ENCODE measurements at regions not wholly inside any gene's neighbourhood (a gene's known extent, or its start where the extent isn't known, plus 50 kb on each side); places are given as distances from the start of the nearest gene placed in this dataset.

DNA sequence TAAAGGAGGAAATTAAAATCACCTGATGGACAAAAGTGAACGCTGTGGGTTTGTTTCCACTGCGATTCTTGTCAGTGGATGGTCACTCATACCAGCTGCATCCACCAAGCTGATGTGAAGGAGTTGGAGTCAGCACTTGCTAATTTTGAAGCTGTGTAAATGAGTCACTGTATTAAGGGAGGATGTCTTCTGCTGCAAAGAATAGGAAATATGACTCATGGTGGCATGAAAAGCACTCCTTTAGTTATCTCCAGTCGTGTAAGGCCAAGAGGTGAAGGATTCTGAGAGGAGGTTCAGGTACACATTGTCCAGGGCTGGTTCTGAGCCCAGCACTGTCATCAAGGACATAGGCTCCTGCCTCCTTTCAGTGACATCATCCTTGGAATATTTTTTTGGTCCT lies 71.7 kb upstream of the SKOR2 start:
- DNase-seq (ENCODE audit: insufficient read length, low spot score): peak; percentile 57
- no peak for TF ChIP-seq POLR2A (IDR thresholded peaks at IDR 0.05; ENCODE audit: low read depth, low read length)
- peak; percentile 86 for FAIRE-seq

DNA sequence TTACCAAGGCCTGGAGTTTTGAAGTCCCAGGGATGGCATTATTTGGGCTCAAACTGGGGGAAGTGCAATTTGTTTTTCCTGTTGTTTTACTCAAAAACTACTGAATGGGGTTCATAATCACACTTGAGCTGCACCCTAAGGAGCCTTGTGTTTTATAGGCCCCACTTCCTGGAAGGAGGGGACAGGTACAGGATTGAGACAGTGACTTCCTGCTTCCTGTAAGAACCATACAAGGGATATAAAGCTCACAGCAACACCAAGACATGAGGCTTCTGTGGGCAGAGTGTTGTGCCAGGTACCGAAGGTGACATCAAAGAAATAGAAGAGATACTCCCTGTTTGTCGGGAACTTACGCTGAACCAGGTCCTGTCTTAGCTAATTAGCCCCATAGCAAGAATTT lies 70.4 kb upstream of the SKOR2 start:
- no peak for DNase-seq (ENCODE audit: insufficient read length, low spot score)

GRCh38 chr18:47317824-47318508 lies 66.5 kb upstream of the SKOR2 start:
- DNase-seq (ENCODE audit: insufficient read length, low spot score) (no peak), FAIRE-seq (no peak)
- TF ChIP-seq POLR2A (IDR thresholded peaks at IDR 0.05; ENCODE audit: low read depth, low read length): no peak

More for the DNA sequence above, 70.4 kb upstream of the SKOR2 start:
- no peak for FAIRE-seq
- TF ChIP-seq POLR2A (IDR thresholded peaks at IDR 0.05; ENCODE audit: low read depth, low read length): no peak

DNA sequence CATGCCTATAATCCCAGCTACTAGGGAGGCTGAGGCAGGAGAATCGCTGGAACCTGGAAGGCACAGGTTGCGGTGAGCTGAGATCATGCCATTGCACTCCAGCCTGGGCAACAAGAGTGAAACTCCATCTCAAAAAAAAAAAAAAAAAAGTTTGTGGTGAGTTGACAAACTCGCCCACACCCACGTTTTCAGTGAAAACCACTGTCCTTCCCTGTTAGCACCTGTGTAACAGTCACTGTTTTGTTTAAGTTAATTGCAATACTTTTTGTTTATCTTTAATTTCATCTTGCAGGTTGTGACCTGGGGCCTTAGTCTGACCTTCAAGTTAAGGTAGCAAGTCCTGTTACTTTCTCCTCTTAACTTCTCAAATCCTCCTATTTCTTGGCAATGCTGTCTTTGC lies 65.5 kb upstream of the SKOR2 start:
- no peak for FAIRE-seq
- TF ChIP-seq POLR2A (IDR thresholded peaks at IDR 0.05; ENCODE audit: low read depth, low read length): no peak
- DNase-seq (ENCODE audit: insufficient read length, low spot score): no peak

GRCh38 chr18:47313901-47314300 lies 62.4 kb upstream of the SKOR2 start:
- DNase-seq (ENCODE audit: insufficient read length, low spot score) (peak; percentile 12), FAIRE-seq (no peak)
- TF ChIP-seq POLR2A (IDR thresholded peaks at IDR 0.05; ENCODE audit: low read depth, low read length): no peak

- no peak for TF ChIP-seq POLR2A (IDR thresholded peaks at IDR 0.05; ENCODE audit: low read depth, low read length)
- FAIRE-seq: no peak
- no peak for DNase-seq (ENCODE audit: insufficient read length, low spot score)
Observed at GRCh38 chr18:47311585-47311984, 60.1 kb upstream of the SKOR2 start.

Measured in H54 (cell line).